Keratinocyte (primary cell): ENCODE measurements at regions not wholly inside any gene's neighbourhood (a gene's known extent, or its start where the extent isn't known, plus 50 kb on each side); places are given as distances from the start of the nearest gene placed in this dataset.

Experiments used
- EZH2 ChIP-seq: IDR thresholded peaks from one replicate; pipeline ENCODE4 v1.6.1; 2012; ENCODE audit warnings: inconsistent platforms, mild to moderate bottlenecking, low read length, moderate library complexity
- TF ChIP-seq, protein P1 (sequence below), 3 experiments: IDR thresholded peaks in 1 of 3; conservative IDR thresholded peaks in 1 of 3; optimal IDR thresholded peaks in 1 of 3; 2 replicates in 2 of 3; 3 replicates in 1 of 3; pipeline versions ENCODE3 to v1.5.1; 2011; ENCODE audit warnings: low read length in 3 of 3, mild to moderate bottlenecking in 3 of 3, moderate library complexity in 2 of 3, control low read depth in 1 of 3, inconsistent platforms in 1 of 3; ENCODE audit not compliant: insufficient read depth in 2 of 3; ENCODE audit errors: extremely low read depth in 1 of 3

DNA sequence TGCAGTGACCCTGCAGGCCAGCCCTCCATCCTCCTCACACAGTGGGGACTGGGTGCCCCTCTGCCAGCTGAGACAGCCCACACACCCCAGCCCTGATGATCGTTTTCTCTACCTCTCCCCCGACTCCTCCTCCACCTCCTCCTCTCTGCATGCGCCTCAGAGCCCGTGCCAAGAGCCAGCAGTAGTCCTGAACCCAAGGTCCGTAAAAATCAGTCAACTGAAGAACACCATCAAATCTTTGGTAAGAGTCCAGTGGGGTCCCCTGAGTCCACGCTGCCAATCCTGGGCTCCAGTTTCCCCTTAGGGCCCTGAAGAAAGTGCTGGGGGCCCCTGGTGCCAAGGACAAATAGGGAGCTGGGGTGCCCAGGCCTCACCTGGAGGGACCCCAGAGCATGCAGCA, 109.3 kb upstream of the FAN1 start:
- TF ChIP-seq, protein P1, sequence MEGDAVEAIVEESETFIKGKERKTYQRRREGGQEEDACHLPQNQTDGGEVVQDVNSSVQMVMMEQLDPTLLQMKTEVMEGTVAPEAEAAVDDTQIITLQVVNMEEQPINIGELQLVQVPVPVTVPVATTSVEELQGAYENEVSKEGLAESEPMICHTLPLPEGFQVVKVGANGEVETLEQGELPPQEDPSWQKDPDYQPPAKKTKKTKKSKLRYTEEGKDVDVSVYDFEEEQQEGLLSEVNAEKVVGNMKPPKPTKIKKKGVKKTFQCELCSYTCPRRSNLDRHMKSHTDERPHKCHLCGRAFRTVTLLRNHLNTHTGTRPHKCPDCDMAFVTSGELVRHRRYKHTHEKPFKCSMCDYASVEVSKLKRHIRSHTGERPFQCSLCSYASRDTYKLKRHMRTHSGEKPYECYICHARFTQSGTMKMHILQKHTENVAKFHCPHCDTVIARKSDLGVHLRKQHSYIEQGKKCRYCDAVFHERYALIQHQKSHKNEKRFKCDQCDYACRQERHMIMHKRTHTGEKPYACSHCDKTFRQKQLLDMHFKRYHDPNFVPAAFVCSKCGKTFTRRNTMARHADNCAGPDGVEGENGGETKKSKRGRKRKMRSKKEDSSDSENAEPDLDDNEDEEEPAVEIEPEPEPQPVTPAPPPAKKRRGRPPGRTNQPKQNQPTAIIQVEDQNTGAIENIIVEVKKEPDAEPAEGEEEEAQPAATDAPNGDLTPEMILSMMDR (optimal IDR thresholded peaks at IDR 0.05 in 1 of 3, IDR thresholded peaks at IDR 0.05 in 1 of 3, conservative IDR thresholded peaks at IDR 0.05 in 1 of 3; ENCODE audit: extremely low read depth in 1 of 3, insufficient read depth in 2 of 3, low read length in 3 of 3): no peak
- no peak for TF ChIP-seq EZH2
